IMR-90 (cell line): ENCODE measurements at regions not wholly inside any gene's neighbourhood (a gene's known extent, or its start where the extent isn't known, plus 50 kb on each side); places are given as distances from the start of the nearest gene placed in this dataset.

Experiments
- ATAC-seq: fragments of 200-7000 bp; cut with Tn5 transposase; 2 replicates; pipeline ENCODE4 v1.9.1; 2020; ENCODE audit warnings: low read depth, mild to moderate bottlenecking, moderate library complexity
- BruUV-seq: library from RNA; stranded (reverse); fragments of 400-500 nt; replicated peaks from 2 replicates; lab custom pipeline; 2021; lab: Mats Ljungman, UMichigan
- CTCF ChIA-PET: fragments of 300-600 bp; formaldehyde crosslinking; extraction: SDS; loops from one replicate; lab custom pipeline; 2021; ENCODE audit warnings: antibody characterized with exemption; lab: Yijun Ruan, JAX
- POLR2A ChIA-PET: fragments of 300-600 bp; sonication (Branson Sonifier 250); formaldehyde crosslinking; loops from one replicate; lab custom pipeline; 2022; ENCODE audit warnings: antibody characterized with exemption; ENCODE audit not compliant: unreplicated experiment; lab: Charles Lee
- DNase-seq: peaks from one replicate; pipeline ENCODE4 v3.0.0; 2013
- H2AFZ ChIP-seq: replicated peaks from 2 replicates; pipeline ENCODE3; 2013; ENCODE audit warnings: low read length, mild to moderate bottlenecking; ENCODE audit not compliant: poor library complexity
- H2AK5ac ChIP-seq: 2 replicates; pipeline ENCODE4 v1.6.1; 2013; ENCODE audit warnings: low read depth, low read length, inconsistent platforms
- H2AK9ac ChIP-seq: replicated peaks from 2 replicates; pipeline ENCODE3; 2013; ENCODE audit warnings: mild to moderate bottlenecking, low read depth, low read length, moderate library complexity; ENCODE audit not compliant: poor library complexity
- H2BK120ac ChIP-seq: 2 replicates; pipeline ENCODE4 v1.6.1; 2013; ENCODE audit warnings: low read depth, low read length, inconsistent platforms
- H2BK15ac ChIP-seq: 3 replicates; pipeline ENCODE4 v1.6.1; 2013; ENCODE audit warnings: low read depth, low read length, inconsistent platforms
- H2BK20ac ChIP-seq: 2 replicates; pipeline ENCODE4 v1.6.1; 2013; ENCODE audit warnings: low read depth, mild to moderate bottlenecking, inconsistent platforms, low read length, moderate library complexity
- H2BK5ac ChIP-seq: 2 replicates; pipeline ENCODE4 v1.6.1; 2013; ENCODE audit warnings: mild to moderate bottlenecking, low read depth, low read length, inconsistent platforms; ENCODE audit not compliant: poor library complexity, severe bottlenecking
- H3K14ac ChIP-seq: replicated peaks from 2 replicates; pipeline ENCODE4 v1.6.1; 2013; ENCODE audit warnings: low read depth, low read length, inconsistent platforms
- H3K18ac ChIP-seq: 2 replicates; pipeline ENCODE4 v1.6.1; 2013; ENCODE audit warnings: low read depth, low read length, control low read depth
- H3K23ac ChIP-seq: 2 replicates; pipeline ENCODE4 v1.6.1; 2013; ENCODE audit warnings: low read depth, low read length, inconsistent platforms
- H3K27ac ChIP-seq: 2 replicates; pipeline ENCODE4 v1.5.1; 2013; ENCODE audit warnings: mild to moderate bottlenecking, control low read depth, low read length; ENCODE audit not compliant: insufficient read depth
- H3K27me3 ChIP-seq: 2 replicates; pipeline ENCODE4 v1.6.1; 2013; ENCODE audit warnings: low read length; ENCODE audit not compliant: control insufficient read depth, insufficient read depth
- H3K36me3 ChIP-seq: 2 replicates; pipeline ENCODE4 v1.6.1; 2013; ENCODE audit warnings: low read length, mixed read lengths; ENCODE audit not compliant: control insufficient read depth, insufficient read depth
- H3K4ac ChIP-seq: 2 replicates; pipeline ENCODE4 v1.6.1; 2013; ENCODE audit warnings: low read depth, low read length, inconsistent platforms
- H3K4me1 ChIP-seq: 2 replicates; pipeline ENCODE4 v1.6.1; 2013; ENCODE audit warnings: low read length, mixed read lengths; ENCODE audit not compliant: control insufficient read depth, insufficient read depth
- H3K4me2 ChIP-seq: 2 replicates; pipeline ENCODE4 v1.6.1; 2013; ENCODE audit warnings: low read depth, mild to moderate bottlenecking, control low read depth, low read length, moderate library complexity
- H3K4me3 ChIP-seq: 2 replicates; pipeline ENCODE4 v1.5.1; 2013; ENCODE audit warnings: low read depth, mild to moderate bottlenecking, control low read depth, low read length, moderate library complexity; ENCODE audit not compliant: insufficient read depth
- H3K56ac ChIP-seq: 2 replicates; pipeline ENCODE4 v1.6.1; 2013; ENCODE audit warnings: low read length, inconsistent platforms; ENCODE audit not compliant: insufficient read depth; ENCODE audit errors: extremely low read depth
- H3K79me1 ChIP-seq, 2 experiments: 2 replicates each; pipeline ENCODE4 v1.6.1; 2013; ENCODE audit warnings: low read length in 2 of 2, inconsistent platforms in 1 of 2, low read depth in 1 of 2
- H3K9ac ChIP-seq: 2 replicates; pipeline ENCODE4 v1.6.1; 2013; ENCODE audit warnings: low read depth, low read length, control low read depth
- H3K9me1 ChIP-seq: 2 replicates; pipeline ENCODE4 v1.6.1; 2013; ENCODE audit warnings: low read length, inconsistent platforms; ENCODE audit not compliant: insufficient read depth
- H3K9me3 ChIP-seq: 2 replicates; pipeline ENCODE4 v1.6.1; 2013; ENCODE audit warnings: low read length; ENCODE audit not compliant: control insufficient read depth, insufficient read depth
- H4K20me1 ChIP-seq: 2 replicates; pipeline ENCODE4 v1.6.1; 2013; ENCODE audit warnings: low read length, inconsistent platforms; ENCODE audit not compliant: insufficient read depth
- H4K5ac ChIP-seq: 2 replicates; pipeline ENCODE4 v1.6.1; 2013; ENCODE audit warnings: mild to moderate bottlenecking, low read depth, low read length, control low read depth
- H4K8ac ChIP-seq, 2 experiments: 2 replicates each; pipeline ENCODE4 v1.6.1; 2013; ENCODE audit warnings: low read depth in 2 of 2, low read length in 2 of 2, control low read depth in 1 of 2, inconsistent platforms in 1 of 2
- H4K91ac ChIP-seq: 2 replicates; pipeline ENCODE4 v1.6.1; 2013; ENCODE audit warnings: low read depth, low read length, inconsistent platforms; ENCODE audit not compliant: insufficient read depth
- CEBPB ChIP-seq: IDR thresholded peaks from 2 replicates; pipeline ENCODE4 v1.6.1; 2012; ENCODE audit warnings: low read depth, low read length, improper control_type of control experiment
- CHD1 ChIP-seq: IDR thresholded peaks from 2 replicates; pipeline ENCODE4 v1.6.1; 2012; ENCODE audit warnings: low read depth, low read length, improper control_type of control experiment
- CTCF ChIP-seq: conservative IDR thresholded peaks from 2 replicates; pipeline ENCODE4 v1.5.1; 2012; ENCODE audit warnings: mild to moderate bottlenecking, low read depth, low read length, improper control_type of control experiment
- ELK1 ChIP-seq: fragments of 150-350 bp; IDR thresholded peaks from 2 replicates; pipeline ENCODE4 v1.6.1; 2016; ENCODE audit warnings: low read depth, mild to moderate bottlenecking, low read length, moderate library complexity, borderline replicate concordance
- MAFK ChIP-seq: IDR thresholded peaks from 2 replicates; pipeline ENCODE4 v1.6.1; 2012; ENCODE audit warnings: low read depth, low read length, improper control_type of control experiment
- MAZ ChIP-seq: IDR thresholded peaks from 2 replicates; pipeline ENCODE4 v1.6.1; 2012; ENCODE audit warnings: low read depth, mild to moderate bottlenecking, low read length, improper control_type of control experiment, moderate library complexity, borderline replicate concordance
- MXI1 ChIP-seq: IDR thresholded peaks from 2 replicates; pipeline ENCODE4 v1.6.1; 2012; ENCODE audit warnings: low read depth, mild to moderate bottlenecking, low read length, moderate library complexity, borderline replicate concordance
- POLR2A ChIP-seq: IDR thresholded peaks from 2 replicates; pipeline ENCODE4 v1.6.1; 2012; ENCODE audit warnings: mild to moderate bottlenecking, low read depth, low read length
- RAD21 ChIP-seq: IDR thresholded peaks from 2 replicates; pipeline ENCODE4 v1.6.1; 2012; ENCODE audit warnings: low read length, improper control_type of control experiment
- RCOR1 ChIP-seq: IDR thresholded peaks from 2 replicates; pipeline ENCODE4 v1.6.1; 2012; ENCODE audit warnings: mild to moderate bottlenecking, low read length, improper control_type of control experiment; ENCODE audit not compliant: insufficient replicate concordance
- RFX5 ChIP-seq: IDR thresholded peaks from 2 replicates; pipeline ENCODE4 v1.8.0; 2012; ENCODE audit warnings: low read depth, mild to moderate bottlenecking, low read length, moderate library complexity
- SMC3 ChIP-seq: fragments of 150-350 bp; IDR thresholded peaks from 2 replicates; pipeline ENCODE4 v1.6.1; 2016; ENCODE audit warnings: low read depth, mild to moderate bottlenecking, antibody characterized with exemption, low read length, moderate library complexity
- USF2 ChIP-seq: fragments of 150-350 bp; IDR thresholded peaks from 2 replicates; pipeline ENCODE4 v1.6.1; 2017; ENCODE audit warnings: mild to moderate bottlenecking, antibody characterized with exemption, low read length, low read depth
- WGBS, 2 experiments: methylation state at CpG; one replicate each; pipeline versions ENCODE4 v1.1.5 to v1.1.7; 2013; ENCODE audit warnings: missing lambda C conversion rate in 2 of 2; ENCODE audit not compliant: insufficient read length in 1 of 2; ENCODE audit errors: extremely low coverage in 2 of 2; 5-methylcytosine and 5-hydroxymethylcytosine counted together
- dilution Hi-C: fragments of 300-500 bp; cut with HindIII; formaldehyde crosslinking; loops from one replicate; pipeline ENCODE4 v1.14.3; 2018; ENCODE audit warnings: low sequenced_read_pairs; ENCODE audit not compliant: unreplicated experiment
- in situ Hi-C: fragments of 300-500 bp; cut with MboI; formaldehyde crosslinking; loops from 3 replicates; pipeline ENCODE4 v1.14.3; 2019; ENCODE audit warnings: low sequenced_read_pairs, inconsistent platforms, mixed read lengths
- intact Hi-C: fragments of 100-400 bp; cut with micrococcal nuclease; formaldehyde crosslinking; loops from 2 replicates; pipeline ENCODE4 v1.10.0; 2022

GRCh38 chr16:8083560-8083959, 506.8 kb downstream of the TMEM114 start:
- no peak overlapping the region for H3K27ac ChIP-seq
- no peak overlapping the region for H3K4me3 ChIP-seq
- TF ChIP-seq POLR2A (no peak), RAD21 (no peak), MXI1 (no peak), SMC3 (no peak), RCOR1 (no peak), CTCF (no peak), CHD1 (no peak), MAZ (no peak), ELK1 (no peak), USF2 (no peak), RFX5 (no peak), MAFK (no peak), CEBPB (no peak)
- no peak overlapping the region for H4K8ac ChIP-seq
- no peak overlapping the region for H3K14ac ChIP-seq
- POLR2A ChIA-PET, result no interaction called here
- no peak overlapping the region for H2BK15ac ChIP-seq
- H3K18ac ChIP-seq, result no peak overlapping the region
- ATAC-seq (no peak), DNase-seq (no peak)
- BruUV-seq, result no TSS peak
- no CpG with 5 or more reads among the region's 4 CpGs for WGBS, 2 experiments
- no peaks in the 10 kb centered on the region for H3K36me3 ChIP-seq
- dilution Hi-C loops (no loop called here), in situ Hi-C loops (no loop called here), intact Hi-C loops (no loop called here)
- H3K23ac ChIP-seq, result no peak overlapping the region
- peaks cover 13% of the 10 kb centered on the region for H3K9me3 ChIP-seq
- H4K91ac ChIP-seq, result no peak overlapping the region
- H4K20me1 ChIP-seq, result no peaks in the 10 kb centered on the region
- H2BK5ac ChIP-seq, result no peak overlapping the region
- no peaks in the 10 kb centered on the region for H3K4me1 ChIP-seq
- no peak overlapping the region for H4K5ac ChIP-seq
- no peak overlapping the region for H3K4me2 ChIP-seq
- CTCF ChIA-PET, result no interaction called here
- no peaks in the 10 kb centered on the region for H3K79me1 ChIP-seq
- no peak overlapping the region for H3K9ac ChIP-seq
- no peak overlapping the region for H2BK20ac ChIP-seq
- no peaks in the 10 kb centered on the region for H3K9me1 ChIP-seq
- H2BK120ac ChIP-seq, result no peak overlapping the region
- H2AK5ac ChIP-seq, result no peak overlapping the region
- H2AFZ ChIP-seq, result no peak overlapping the region
- no peak overlapping the region for H3K4ac ChIP-seq
- no peaks in the 10 kb centered on the region for H3K27me3 ChIP-seq
- no peak overlapping the region for H2AK9ac ChIP-seq
- H3K56ac ChIP-seq, result no peak overlapping the region
